Stomach (tissue), 4 donors: ENCODE measurements at regions not wholly inside any gene's neighbourhood (a gene's known extent, or its start where the extent isn't known, plus 50 kb on each side); places are given as distances from the start of the nearest gene placed in this dataset.

ENCODE experiments used
- EP300 ChIP-seq: sonication (generic); formaldehyde crosslinking; IDR thresholded peaks from one replicate; pipeline ENCODE4 v1.6.1; 2017; ENCODE audit warnings: antibody characterized with exemption
- POLR2A ChIP-seq, 4 donors: fragments of 450-650 bp; IDR thresholded peaks; one replicate each; pipeline ENCODE4 v1.6.1; 2016; ENCODE audit warnings: antibody characterized with exemption in 4 of 4, control low read depth in 2 of 4, mild to moderate bottlenecking in 1 of 4, moderate library complexity in 1 of 4
- TF ChIP-seq, protein P1 (sequence below), 7 experiments: fragments of 450-650 bp in 4 of 7; fragments of 200-600 bp in 3 of 7; sonication (generic) in 3 of 7; IDR thresholded peaks; one replicate each; pipeline ENCODE4 v1.5.1; 2016 to 2019; ENCODE audit warnings: antibody characterized with exemption in 7 of 7, control low read depth in 2 of 7, mild to moderate bottlenecking in 1 of 7

DNA sequence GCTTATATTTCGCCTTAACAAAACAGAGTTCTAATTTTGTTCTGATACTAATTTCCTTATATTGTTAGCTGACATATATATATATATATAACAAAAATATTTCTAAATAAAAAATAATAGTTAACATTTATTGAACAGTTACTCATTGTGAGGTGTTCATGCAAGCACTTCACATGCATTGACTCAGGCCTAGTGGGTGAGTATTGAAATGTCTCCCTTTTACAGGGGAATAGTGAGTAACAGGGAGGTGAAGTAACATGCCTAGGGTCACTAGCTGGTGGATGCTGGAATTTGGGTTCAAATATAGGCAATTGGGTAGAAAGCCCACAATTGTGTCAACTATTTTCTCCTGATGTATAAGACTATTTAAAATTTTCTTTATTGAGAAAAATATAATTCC, 102.6 kb upstream of the ZPLD1 start:
- TF ChIP-seq EP300 = no peak
- no peak for TF ChIP-seq POLR2A (IDR thresholded peaks at IDR 0.05)
- TF ChIP-seq, protein P1, sequence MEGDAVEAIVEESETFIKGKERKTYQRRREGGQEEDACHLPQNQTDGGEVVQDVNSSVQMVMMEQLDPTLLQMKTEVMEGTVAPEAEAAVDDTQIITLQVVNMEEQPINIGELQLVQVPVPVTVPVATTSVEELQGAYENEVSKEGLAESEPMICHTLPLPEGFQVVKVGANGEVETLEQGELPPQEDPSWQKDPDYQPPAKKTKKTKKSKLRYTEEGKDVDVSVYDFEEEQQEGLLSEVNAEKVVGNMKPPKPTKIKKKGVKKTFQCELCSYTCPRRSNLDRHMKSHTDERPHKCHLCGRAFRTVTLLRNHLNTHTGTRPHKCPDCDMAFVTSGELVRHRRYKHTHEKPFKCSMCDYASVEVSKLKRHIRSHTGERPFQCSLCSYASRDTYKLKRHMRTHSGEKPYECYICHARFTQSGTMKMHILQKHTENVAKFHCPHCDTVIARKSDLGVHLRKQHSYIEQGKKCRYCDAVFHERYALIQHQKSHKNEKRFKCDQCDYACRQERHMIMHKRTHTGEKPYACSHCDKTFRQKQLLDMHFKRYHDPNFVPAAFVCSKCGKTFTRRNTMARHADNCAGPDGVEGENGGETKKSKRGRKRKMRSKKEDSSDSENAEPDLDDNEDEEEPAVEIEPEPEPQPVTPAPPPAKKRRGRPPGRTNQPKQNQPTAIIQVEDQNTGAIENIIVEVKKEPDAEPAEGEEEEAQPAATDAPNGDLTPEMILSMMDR (IDR thresholded peaks at IDR 0.05) = no peak
